Hepatocyte (in vitro differentiated cells): ENCODE measurements at regions not wholly inside any gene's neighbourhood (a gene's known extent, or its start where the extent isn't known, plus 50 kb on each side); places are given as distances from the start of the nearest gene placed in this dataset.

ENCODE experiments used
- DNase-seq: peaks from one replicate; pipeline ENCODE4 v3.0.0-alpha.2; 2016; ENCODE audit warnings: low spot score
- H2AFZ ChIP-seq: fragments of 200-600 bp; sonication (generic); 2 replicates; pipeline ENCODE4 v1.6.0; 2016; ENCODE audit warnings: antibody characterized with exemption, mild to moderate bottlenecking
- H3K27ac ChIP-seq: fragments of 200-600 bp; sonication (generic); 2 replicates; pipeline ENCODE4 v1.5.1; 2016; ENCODE audit warnings: mild to moderate bottlenecking
- H3K27me3 ChIP-seq: fragments of 200-600 bp; sonication (generic); 2 replicates; pipeline ENCODE4 v1.6.1; 2016
- H3K36me3 ChIP-seq: fragments of 200-600 bp; sonication (generic); replicated peaks from 2 replicates; pipeline ENCODE4 v1.5.1; 2016; ENCODE audit warnings: low read depth; ENCODE audit not compliant: insufficient read depth
- H3K4me1 ChIP-seq: fragments of 200-600 bp; sonication (generic); 2 replicates; pipeline ENCODE4 v1.5.1; 2016; ENCODE audit warnings: mild to moderate bottlenecking, moderate library complexity; ENCODE audit not compliant: insufficient read depth
- H3K4me2 ChIP-seq: fragments of 200-600 bp; sonication (generic); 2 replicates; pipeline ENCODE4 v1.6.0; 2016
- H3K4me3 ChIP-seq: fragments of 200-600 bp; sonication (generic); 2 replicates; pipeline ENCODE4 v1.5.1; 2016; ENCODE audit warnings: mild to moderate bottlenecking
- H3K79me2 ChIP-seq: fragments of 200-600 bp; sonication (generic); 2 replicates; pipeline ENCODE4 v1.6.0; 2017; ENCODE audit warnings: mild to moderate bottlenecking
- H3K9me2 ChIP-seq: fragments of 200-600 bp; sonication (generic); replicated peaks from 2 replicates; pipeline ENCODE4 v1.6.0; 2017; ENCODE audit warnings: mild to moderate bottlenecking; ENCODE audit not compliant: insufficient read depth
- H3K9me3 ChIP-seq: fragments of 200-600 bp; sonication (generic); 2 replicates; pipeline ENCODE4 v1.5.1; 2016; ENCODE audit warnings: low read depth, mild to moderate bottlenecking
- H4K20me1 ChIP-seq: fragments of 200-600 bp; sonication (generic); 2 replicates; pipeline ENCODE4 v1.6.0; 2016; ENCODE audit warnings: mild to moderate bottlenecking; ENCODE audit not compliant: insufficient read depth, poor library complexity, severe bottlenecking
- EZH2 ChIP-seq: fragments of 200-600 bp; sonication (generic); IDR thresholded peaks from 2 replicates; pipeline ENCODE4 v1.6.1; 2016; ENCODE audit warnings: antibody characterized with exemption, mild to moderate bottlenecking, borderline replicate concordance
- EZH2phosphoT487 ChIP-seq: fragments of 200-600 bp; sonication (generic); IDR thresholded peaks from one replicate; pipeline ENCODE4 v1.6.1; 2018; ENCODE audit warnings: antibody characterized with exemption, mild to moderate bottlenecking, low read depth, moderate library complexity; ENCODE audit not compliant: unreplicated experiment, severe bottlenecking
- WGBS: methylation state at CpG from one replicate; pipeline ENCODE4 v1.1.6; 2016; ENCODE audit warnings: low lambda C conversion rate; ENCODE audit errors: missing lambda C conversion rate; 5-methylcytosine and 5-hydroxymethylcytosine counted together
- TF ChIP-seq, protein P1 (sequence below): fragments of 200-600 bp; sonication (generic); IDR thresholded peaks from 2 replicates; pipeline ENCODE4 v1.5.1; 2016; ENCODE audit warnings: antibody characterized with exemption, mild to moderate bottlenecking; ENCODE audit not compliant: poor library complexity

DNA sequence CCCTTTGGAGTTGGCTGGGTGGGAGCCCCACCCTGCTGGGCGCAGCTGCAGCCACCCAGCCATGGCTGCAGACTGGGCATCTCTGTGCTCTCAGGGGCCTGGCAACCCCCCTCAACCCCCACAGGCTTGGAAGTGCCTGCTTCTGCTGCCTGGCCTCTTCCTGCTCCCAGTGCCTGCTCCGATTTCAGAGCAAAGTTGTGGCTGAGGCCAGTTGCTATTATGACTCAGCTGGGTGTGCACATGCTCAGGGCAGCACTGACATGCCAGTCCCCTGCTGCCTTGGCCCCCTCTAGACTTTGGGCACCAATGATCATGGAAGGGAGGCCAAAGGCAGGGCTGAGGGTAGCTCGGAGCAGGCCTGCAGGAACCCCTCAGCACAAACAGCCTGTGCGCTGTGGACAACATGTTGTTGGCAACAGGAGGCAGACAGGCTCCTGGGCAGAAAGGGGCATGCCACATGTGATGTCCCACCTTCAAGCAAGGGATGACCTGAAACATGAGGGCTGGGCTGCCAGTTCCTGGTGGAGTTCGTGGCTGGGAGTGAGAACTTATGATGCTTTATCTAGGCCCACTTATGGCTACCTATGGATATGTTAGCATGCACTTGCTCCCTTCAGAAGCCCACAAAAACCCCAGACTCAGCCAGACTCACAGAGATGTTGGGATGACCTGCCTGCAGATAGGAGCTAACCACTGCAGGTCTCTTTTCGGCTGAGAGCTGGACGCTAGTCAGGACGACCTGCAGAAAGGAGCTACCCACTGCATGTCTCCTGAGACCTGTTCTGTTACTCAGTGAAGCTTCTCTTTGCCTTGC, 96.4 kb upstream of the AMOTL1 start:
- WGBS, result 93% methylated on average over 8 of the region's 8 CpGs
- H3K4me1 ChIP-seq, result peaks cover 6% of the 10 kb centered on the region

DNA sequence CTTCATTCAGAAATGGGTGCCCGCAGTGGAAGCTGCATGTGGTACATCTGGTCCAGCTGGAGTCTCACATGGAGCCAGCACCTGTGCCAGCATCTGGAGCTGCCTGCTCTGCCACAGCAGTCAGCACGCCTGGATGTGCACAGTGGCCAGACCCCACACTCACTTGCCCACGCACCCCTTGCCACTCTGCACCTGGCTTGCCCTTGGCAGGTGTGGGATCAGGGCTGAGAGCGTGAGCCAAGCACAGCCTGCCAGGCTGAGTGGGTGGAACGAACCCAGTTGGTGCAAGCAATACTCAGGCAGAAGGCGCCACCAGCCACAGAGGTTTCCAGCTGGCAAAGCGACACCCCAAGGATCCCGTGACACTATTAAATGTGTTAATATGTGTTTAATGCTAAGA, 95.5 kb upstream of the AMOTL1 start:
- 87% methylated on average over 8 of the region's 8 CpGs for WGBS
- H3K9me2 ChIP-seq, result no peaks in the 10 kb centered on the region
- no peak overlapping the region for H2AFZ ChIP-seq
- no peak overlapping the region for H3K27ac ChIP-seq
- H3K36me3 ChIP-seq, result no peaks in the 10 kb centered on the region
- no peaks in the 10 kb centered on the region for H3K79me2 ChIP-seq
- no peak overlapping the region for H3K4me2 ChIP-seq
- H3K9me3 ChIP-seq, result no peaks in the 10 kb centered on the region
- DNase-seq, result no peak
- no peaks in the 10 kb centered on the region for H3K27me3 ChIP-seq
- peaks cover 15% of the 10 kb centered on the region for H3K4me1 ChIP-seq
- TF ChIP-seq EZH2, result no peak
- H4K20me1 ChIP-seq, result no peaks in the 10 kb centered on the region
- H3K4me3 ChIP-seq, result no peak overlapping the region

More for the DNA sequence above, 96.4 kb upstream of the AMOTL1 start:
- no peak overlapping the region for H3K27ac ChIP-seq
- no peak overlapping the region for H2AFZ ChIP-seq
- no peaks in the 10 kb centered on the region for H3K36me3 ChIP-seq
- no peak overlapping the region for H3K4me2 ChIP-seq
- H4K20me1 ChIP-seq, result no peaks in the 10 kb centered on the region
- no peaks in the 10 kb centered on the region for H3K9me3 ChIP-seq
- H3K4me3 ChIP-seq, result no peak overlapping the region
- no peak for DNase-seq
- H3K9me2 ChIP-seq, result no peaks in the 10 kb centered on the region
- no peaks in the 10 kb centered on the region for H3K27me3 ChIP-seq
- H3K79me2 ChIP-seq, result no peaks in the 10 kb centered on the region
- TF ChIP-seq EZH2, result no peak
- TF ChIP-seq, protein P1, sequence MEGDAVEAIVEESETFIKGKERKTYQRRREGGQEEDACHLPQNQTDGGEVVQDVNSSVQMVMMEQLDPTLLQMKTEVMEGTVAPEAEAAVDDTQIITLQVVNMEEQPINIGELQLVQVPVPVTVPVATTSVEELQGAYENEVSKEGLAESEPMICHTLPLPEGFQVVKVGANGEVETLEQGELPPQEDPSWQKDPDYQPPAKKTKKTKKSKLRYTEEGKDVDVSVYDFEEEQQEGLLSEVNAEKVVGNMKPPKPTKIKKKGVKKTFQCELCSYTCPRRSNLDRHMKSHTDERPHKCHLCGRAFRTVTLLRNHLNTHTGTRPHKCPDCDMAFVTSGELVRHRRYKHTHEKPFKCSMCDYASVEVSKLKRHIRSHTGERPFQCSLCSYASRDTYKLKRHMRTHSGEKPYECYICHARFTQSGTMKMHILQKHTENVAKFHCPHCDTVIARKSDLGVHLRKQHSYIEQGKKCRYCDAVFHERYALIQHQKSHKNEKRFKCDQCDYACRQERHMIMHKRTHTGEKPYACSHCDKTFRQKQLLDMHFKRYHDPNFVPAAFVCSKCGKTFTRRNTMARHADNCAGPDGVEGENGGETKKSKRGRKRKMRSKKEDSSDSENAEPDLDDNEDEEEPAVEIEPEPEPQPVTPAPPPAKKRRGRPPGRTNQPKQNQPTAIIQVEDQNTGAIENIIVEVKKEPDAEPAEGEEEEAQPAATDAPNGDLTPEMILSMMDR, result no peak
- no peak for TF ChIP-seq EZH2phosphoT487

DNA sequence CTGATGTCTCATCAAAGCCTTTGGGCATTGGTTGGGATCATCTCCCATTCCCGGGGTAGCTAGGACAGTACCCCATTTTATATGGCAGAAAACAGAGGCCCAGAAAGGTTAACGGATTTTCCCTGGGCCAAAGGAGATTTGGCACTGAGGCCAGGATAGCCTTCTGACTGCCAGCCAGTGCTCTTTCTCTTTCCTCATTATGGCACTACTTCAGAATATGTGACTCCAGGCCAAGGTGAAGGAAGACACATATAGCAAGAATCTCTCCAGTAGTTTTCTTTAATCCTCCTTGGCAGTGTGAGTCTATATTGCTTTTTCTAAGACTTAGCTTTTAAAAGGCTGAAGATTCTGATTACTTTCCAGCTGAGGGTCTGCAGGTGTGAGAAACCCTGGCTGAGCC, 94.8 kb upstream of the AMOTL1 start:
- Histone ChIP-seq H3K27ac (no peak overlapping the region), H3K9me3 (no peaks in the 10 kb centered on the region), H3K36me3 (no peaks in the 10 kb centered on the region), H3K9me2 (no peaks in the 10 kb centered on the region), H3K4me2 (no peak overlapping the region), H3K27me3 (no peaks in the 10 kb centered on the region), H3K4me1 (peaks cover 22% of the 10 kb centered on the region), H2AFZ (no peak overlapping the region), H4K20me1 (no peaks in the 10 kb centered on the region), H3K4me3 (no peak overlapping the region), H3K79me2 (no peaks in the 10 kb centered on the region)
- no peak for DNase-seq
- TF ChIP-seq EZH2 (no peak), EZH2phosphoT487 (no peak)
- TF ChIP-seq, protein P1, result no peak
- 96% methylated on average over 2 of the region's 2 CpGs for WGBS

DNA sequence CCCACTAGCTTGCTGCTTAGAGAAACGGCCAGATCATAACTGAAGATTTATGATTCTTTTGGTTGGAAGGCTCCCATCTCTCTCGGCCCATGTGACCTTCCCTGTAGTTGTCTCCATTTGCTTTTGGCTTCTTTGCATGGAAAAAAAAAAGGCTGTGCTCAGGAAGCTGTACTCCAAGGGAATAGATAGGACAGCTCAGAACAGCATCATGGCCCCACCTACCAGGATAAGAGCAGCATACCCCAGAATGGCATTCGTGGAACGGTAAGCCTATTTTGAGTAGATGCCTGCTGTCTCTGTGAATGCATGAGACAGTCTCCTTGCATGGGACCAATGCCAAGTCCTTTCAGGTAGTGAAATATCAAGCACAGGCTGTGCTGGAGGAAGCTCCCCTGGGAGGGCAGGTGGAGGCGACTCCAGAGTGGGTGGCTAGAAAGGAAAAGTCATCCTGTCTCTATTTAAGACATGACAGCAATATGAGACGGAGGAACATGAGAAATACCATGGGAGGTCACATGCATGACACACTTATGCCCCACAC, 94.1 kb upstream of the AMOTL1 start:
- Histone ChIP-seq H3K79me2 (no peaks in the 10 kb centered on the region), H3K36me3 (no peaks in the 10 kb centered on the region), H2AFZ (no peak overlapping the region), H3K9me3 (no peaks in the 10 kb centered on the region), H3K4me2 (no peak overlapping the region), H3K27me3 (no peaks in the 10 kb centered on the region), H3K9me2 (no peaks in the 10 kb centered on the region), H3K4me1 (peaks cover 29% of the 10 kb centered on the region), H3K4me3 (no peak overlapping the region), H3K27ac (peak overlapping the region; percentile 11), H4K20me1 (no peaks in the 10 kb centered on the region)
- 87% methylated on average over 6 of the region's 6 CpGs for WGBS
- TF ChIP-seq EZH2 (no peak), EZH2phosphoT487 (no peak)
- TF ChIP-seq, protein P1, result no peak
- no peak for DNase-seq
